ENCODE measurements at regions not wholly inside any gene's neighbourhood (a gene's known extent, or its start where the extent isn't known, plus 50 kb on each side); places are given as distances from the start of the nearest gene placed in this dataset.

DNA sequence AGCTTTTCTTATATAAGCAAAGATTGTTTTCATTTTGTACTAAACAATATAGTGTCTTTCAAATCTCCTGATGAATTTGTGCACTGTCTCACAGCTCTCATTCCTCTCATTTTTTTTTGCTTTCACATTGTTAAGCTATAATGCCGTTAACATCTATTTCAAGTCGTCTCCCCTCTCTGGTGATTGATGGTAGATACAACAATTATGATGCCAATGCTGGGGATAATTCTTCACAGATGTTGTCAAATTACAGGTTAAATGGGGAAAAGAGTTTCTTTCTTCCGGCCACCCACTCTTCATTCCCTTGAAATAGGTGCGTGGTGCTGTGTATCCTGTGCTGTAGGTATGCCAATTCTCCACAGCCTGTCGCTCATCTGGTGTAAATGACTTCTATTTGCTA, 1053.7 kb upstream of the ZEB2 start:
- Mint-ChIP-seq H3K9me3 (peaks cover 0 to 3% (median 0%) of the 10 kb centered on the region in 3 donors), H3K4me3 (no peak overlapping the region), H3K4me1 (no peaks in the 10 kb centered on the region), H3K36me3 (no peaks in the 10 kb centered on the region), H3K27me3 (no peaks in the 10 kb centered on the region), H3K27ac (no peak overlapping the region)

DNA sequence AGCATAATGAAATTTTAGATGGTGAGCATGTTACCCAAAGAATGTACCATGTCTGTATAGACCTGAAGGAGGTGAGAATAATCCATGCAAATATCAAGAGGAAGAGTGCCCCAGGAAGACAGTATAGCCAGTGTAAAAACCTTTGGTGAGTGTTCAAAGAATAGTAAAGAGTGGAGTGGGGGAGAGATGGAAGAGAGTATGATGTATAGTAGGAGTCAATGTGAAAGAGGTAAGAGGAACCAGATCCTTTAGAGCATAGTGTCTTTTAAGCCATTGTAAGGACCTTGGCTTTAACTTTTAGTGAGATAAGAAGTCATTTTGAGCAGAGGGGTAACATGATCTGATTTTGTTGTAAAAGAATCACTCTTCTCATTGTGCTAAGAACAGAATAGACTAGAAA, 1052.3 kb upstream of the ZEB2 start:
- no peak overlapping the region for H3K27ac Mint-ChIP-seq
- H3K9me3 Mint-ChIP-seq, result peaks cover 0 to 3% (median 0%) of the 10 kb centered on the region in 3 donors
- H3K4me1 Mint-ChIP-seq, result no peaks in the 10 kb centered on the region
- no peaks in the 10 kb centered on the region for H3K27me3 Mint-ChIP-seq
- H3K36me3 Mint-ChIP-seq, result no peaks in the 10 kb centered on the region
- H3K4me3 Mint-ChIP-seq, result no peak overlapping the region

GRCh38 chr2:145569108-145569507, 1049.2 kb upstream of the ZEB2 start:
- H3K27me3 Mint-ChIP-seq, result no peaks in the 10 kb centered on the region
- H3K9me3 Mint-ChIP-seq, result peaks cover 0 to 3% (median 0%) of the 10 kb centered on the region in 3 donors
- H3K36me3 Mint-ChIP-seq, result no peaks in the 10 kb centered on the region

GRCh38 chr2:145563741-145564615, 1044.1 kb upstream of the ZEB2 start:
- no peaks in the 10 kb centered on the region for H3K27me3 Mint-ChIP-seq
- no peaks in the 10 kb centered on the region for H3K36me3 Mint-ChIP-seq
- peaks cover 0 to 5% (median 0%) of the 10 kb centered on the region in 3 donors for H3K4me1 Mint-ChIP-seq
- no peaks in the 10 kb centered on the region for H3K9me3 Mint-ChIP-seq
- H3K4me3 Mint-ChIP-seq, result no peak overlapping the region
- H3K27ac Mint-ChIP-seq, result no peak overlapping the region

More at GRCh38 chr2:145569108-145569507, 1049.2 kb upstream of the ZEB2 start:
- Mint-ChIP-seq H3K4me1 (no peaks in the 10 kb centered on the region), H3K4me3 (no peak overlapping the region), H3K27ac (no peak overlapping the region)

DNA sequence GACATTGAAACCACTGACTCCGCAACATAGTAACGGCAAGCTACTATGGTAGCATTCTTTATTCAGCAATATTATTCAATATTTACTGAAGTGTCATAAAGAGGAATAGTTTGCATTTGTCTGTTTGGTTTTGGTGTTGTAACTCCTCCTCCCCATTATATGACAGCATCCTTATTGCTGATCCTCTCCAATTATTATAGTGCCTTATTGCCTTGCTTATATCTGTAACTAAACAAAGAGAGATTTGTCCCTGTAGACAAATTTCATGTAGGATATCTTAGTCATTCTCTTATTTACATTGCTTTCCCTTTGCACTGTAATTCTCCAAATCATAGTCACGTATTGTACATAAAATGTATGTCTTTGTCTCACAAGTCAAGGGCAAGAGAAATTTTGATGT, 1041.2 kb upstream of the ZEB2 start:
- Mint-ChIP-seq H3K4me1 (peaks cover 0 to 5% (median 0%) of the 10 kb centered on the region in 3 donors), H3K27me3 (no peaks in the 10 kb centered on the region), H3K36me3 (peaks cover 1% of the 10 kb centered on the region)

GRCh38 chr2:145558617-145559350, 1038.9 kb upstream of the ZEB2 start:
- Mint-ChIP-seq H3K9me3 (no peaks in the 10 kb centered on the region), H3K36me3 (peaks cover 3% of the 10 kb centered on the region), H3K4me1 (peaks cover 0 to 5% (median 0%) of the 10 kb centered on the region in 3 donors), H3K27ac (no peak overlapping the region), H3K4me3 (no peak overlapping the region), H3K27me3 (no peaks in the 10 kb centered on the region)

More for the DNA sequence above, 1041.2 kb upstream of the ZEB2 start:
- H3K4me3 Mint-ChIP-seq, result no peak overlapping the region
- H3K9me3 Mint-ChIP-seq, result no peaks in the 10 kb centered on the region
- no peak overlapping the region for H3K27ac Mint-ChIP-seq

DNA sequence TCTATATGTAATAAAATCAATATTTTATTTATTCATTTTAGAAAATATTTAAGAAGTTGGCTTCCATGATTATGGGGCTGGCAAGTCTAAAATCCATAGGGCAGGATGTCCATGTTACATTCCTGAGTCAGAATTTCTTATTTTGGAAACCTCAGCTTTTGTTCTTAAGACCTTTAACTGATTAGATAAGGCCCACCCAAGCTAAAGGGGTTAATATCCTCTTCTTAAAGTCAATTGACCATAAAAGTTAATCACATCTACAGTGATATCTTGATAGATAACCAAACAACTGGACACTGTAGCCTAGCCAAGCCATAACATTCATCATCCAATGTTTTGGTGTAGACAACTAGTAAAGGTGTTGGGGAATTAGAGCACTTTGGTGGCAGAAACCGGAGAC, 1035.4 kb upstream of the ZEB2 start:
- Mint-ChIP-seq H3K27me3 (no peaks in the 10 kb centered on the region), H3K4me3 (no peak overlapping the region), H3K9me3 (no peaks in the 10 kb centered on the region), H3K36me3 (peaks cover 3% of the 10 kb centered on the region), H3K4me1 (no peaks in the 10 kb centered on the region), H3K27ac (no peak overlapping the region)

DNA sequence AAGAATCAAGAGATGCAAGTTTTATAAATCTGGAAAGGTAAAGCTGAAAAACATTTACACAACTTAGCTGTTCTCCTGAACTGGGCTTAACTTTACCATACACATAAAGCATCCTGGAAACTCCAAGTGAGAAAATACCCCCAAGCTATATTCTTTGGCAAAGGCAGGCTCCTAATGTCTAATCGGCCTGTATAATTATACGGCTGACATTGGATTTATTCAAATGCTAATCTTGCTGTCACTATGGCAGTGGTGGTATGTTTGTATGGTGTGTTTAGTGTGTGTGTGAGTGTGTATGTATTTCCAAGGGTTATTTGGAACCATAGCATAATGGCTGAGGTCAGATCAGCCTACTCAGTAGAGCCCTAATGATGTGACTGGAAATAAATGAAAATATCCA, 1031.8 kb upstream of the ZEB2 start:
- peaks cover 3% of the 10 kb centered on the region for H3K36me3 Mint-ChIP-seq
- H3K9me3 Mint-ChIP-seq, result peaks cover 0 to 2% (median 0%) of the 10 kb centered on the region in 3 donors
- H3K4me3 Mint-ChIP-seq, result no peak overlapping the region
- H3K27ac Mint-ChIP-seq, result no peak overlapping the region
- H3K4me1 Mint-ChIP-seq, result no peaks in the 10 kb centered on the region
- H3K27me3 Mint-ChIP-seq, result no peaks in the 10 kb centered on the region

GRCh38 chr2:145548479-145548878, 1028.6 kb upstream of the ZEB2 start:
- Mint-ChIP-seq H3K27ac (no peak overlapping the region), H3K36me3 (peaks cover 2% of the 10 kb centered on the region), H3K4me3 (no peak overlapping the region), H3K9me3 (peaks cover 0 to 7% (median 5%) of the 10 kb centered on the region in 3 donors), H3K4me1 (no peaks in the 10 kb centered on the region), H3K27me3 (no peaks in the 10 kb centered on the region)

DNA sequence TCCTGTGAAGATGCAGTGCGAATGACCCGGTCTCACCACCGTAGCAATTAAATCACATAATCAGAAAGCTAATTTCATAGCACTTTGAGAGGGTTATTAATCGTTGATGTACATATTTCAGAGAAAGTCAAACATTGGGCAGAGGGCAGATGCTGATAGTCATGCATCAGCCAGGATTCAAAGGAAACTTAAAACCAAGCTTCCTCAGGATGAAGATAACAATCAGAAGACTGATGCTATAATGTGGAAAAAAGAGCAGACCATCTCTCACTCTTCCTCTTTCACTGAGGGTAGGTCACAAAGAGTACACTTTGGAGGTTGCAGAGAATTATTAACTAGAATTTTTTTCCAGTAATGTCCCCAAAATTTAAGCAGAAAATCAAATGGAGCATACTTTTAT, 1027.7 kb upstream of the ZEB2 start:
- Mint-ChIP-seq H3K4me3 (no peak overlapping the region), H3K9me3 (peaks cover 0 to 8% (median 5%) of the 10 kb centered on the region in 3 donors), H3K36me3 (peaks cover 2% of the 10 kb centered on the region), H3K4me1 (no peaks in the 10 kb centered on the region), H3K27ac (no peak overlapping the region), H3K27me3 (no peaks in the 10 kb centered on the region)

DNA sequence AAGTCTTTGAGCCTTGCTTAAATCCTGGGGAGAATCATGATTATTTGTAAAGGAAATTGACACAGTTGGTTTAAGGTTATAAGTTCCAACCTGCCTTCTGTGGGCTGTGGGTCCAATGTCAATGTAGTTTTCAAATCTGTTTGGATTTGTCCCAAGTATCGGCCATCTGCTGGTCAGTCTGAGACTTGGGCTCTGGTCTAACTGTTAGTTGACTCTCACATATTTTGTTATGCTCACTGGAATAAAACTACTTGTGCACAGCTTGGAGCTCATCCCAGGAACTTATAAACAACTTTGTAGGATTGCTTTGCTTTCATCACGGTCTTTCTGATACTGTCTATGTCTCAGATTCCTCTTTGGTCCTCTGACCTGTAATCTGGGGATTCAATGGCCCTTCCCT, 1026.2 kb upstream of the ZEB2 start:
- Mint-ChIP-seq H3K4me3 (no peak overlapping the region), H3K4me1 (no peaks in the 10 kb centered on the region), H3K9me3 (peaks cover 0 to 8% (median 5%) of the 10 kb centered on the region in 3 donors), H3K27me3 (no peaks in the 10 kb centered on the region), H3K36me3 (peaks cover 2% of the 10 kb centered on the region), H3K27ac (no peak overlapping the region)

- Mint-ChIP-seq H3K9me3 (peaks cover 0 to 8% (median 5%) of the 10 kb centered on the region in 3 donors), H3K4me1 (no peaks in the 10 kb centered on the region), H3K27me3 (no peaks in the 10 kb centered on the region), H3K36me3 (peaks cover 2% of the 10 kb centered on the region), H3K27ac (no peak overlapping the region), H3K4me3 (no peak overlapping the region)
Measured at GRCh38 chr2:145543856-145544255, 1023.9 kb upstream of the ZEB2 start.

DNA sequence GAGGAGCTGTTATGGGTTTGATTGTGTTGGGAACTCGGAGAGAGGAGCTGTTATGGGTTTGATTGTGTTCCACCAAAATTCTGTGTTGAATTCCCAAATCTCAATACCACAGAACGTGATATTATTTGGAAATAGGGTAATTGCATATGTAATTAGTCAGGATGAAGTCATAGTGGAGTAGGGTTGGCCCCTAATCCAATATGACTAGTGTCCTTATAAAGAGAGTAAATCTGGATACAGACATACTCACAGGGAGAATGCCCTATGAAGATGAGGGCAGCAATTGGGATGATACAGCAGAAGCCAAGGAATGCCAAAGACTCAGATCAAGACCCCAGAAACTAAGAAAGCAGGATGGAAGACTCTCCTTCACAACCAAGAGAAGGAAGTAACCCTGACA, 1023.2 kb upstream of the ZEB2 start:
- Mint-ChIP-seq H3K4me1 (no peaks in the 10 kb centered on the region), H3K4me3 (no peak overlapping the region), H3K9me3 (peaks cover 0 to 6% (median 5%) of the 10 kb centered on the region in 3 donors), H3K27ac (no peak overlapping the region), H3K36me3 (peaks cover 2% of the 10 kb centered on the region), H3K27me3 (no peaks in the 10 kb centered on the region)

DNA sequence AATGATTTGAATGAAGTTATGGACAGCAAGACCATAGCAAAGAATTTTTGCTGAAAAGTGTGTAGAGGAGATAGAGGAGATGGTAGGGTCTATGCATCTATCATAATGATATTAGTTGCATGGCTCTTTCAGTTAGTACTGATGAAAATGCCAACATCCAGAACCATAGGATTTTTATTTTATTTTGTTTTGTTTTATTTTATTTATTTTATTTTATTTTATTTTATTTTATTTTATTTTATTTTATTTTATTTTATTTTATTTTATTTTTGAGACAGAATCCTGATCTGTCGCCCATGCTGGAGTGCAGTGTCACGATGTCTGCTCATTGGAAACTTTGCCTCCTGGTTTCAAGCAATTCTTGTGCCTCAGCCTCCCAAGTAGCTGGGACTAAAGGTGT, 1021.1 kb upstream of the ZEB2 start:
- Mint-ChIP-seq H3K4me1 (no peaks in the 10 kb centered on the region), H3K9me3 (peaks cover 0 to 5% (median 4%) of the 10 kb centered on the region in 3 donors), H3K27ac (no peak overlapping the region), H3K4me3 (no peak overlapping the region), H3K36me3 (peaks cover 2% of the 10 kb centered on the region), H3K27me3 (no peaks in the 10 kb centered on the region)

- Mint-ChIP-seq H3K9me3 (peaks cover 0 to 1% (median 0%) of the 10 kb centered on the region in 3 donors), H3K4me1 (no peaks in the 10 kb centered on the region), H3K36me3 (no peaks in the 10 kb centered on the region), H3K4me3 (no peak overlapping the region), H3K27me3 (no peaks in the 10 kb centered on the region), H3K27ac (no peak overlapping the region)
Measured at GRCh38 chr2:145538661-145539350, 1018.9 kb upstream of the ZEB2 start.
